TTC549 (cell line): ENCODE measurements at regions not wholly inside any gene's neighbourhood (a gene's known extent, or its start where the extent isn't known, plus 50 kb on each side); places are given as distances from the start of the nearest gene placed in this dataset.
"Not testable (repeated sequence)": the region's sequence is repeated elsewhere in the genome, so short reads cannot be mapped to it uniquely, and the experiment has no call there.

Source experiments
- FAIRE-seq: peaks from 2 replicates; lab custom pipeline; 2012; peaks lifted over from hg19 to GRCh38; lab: Jason Lieb, UNC

DNA sequence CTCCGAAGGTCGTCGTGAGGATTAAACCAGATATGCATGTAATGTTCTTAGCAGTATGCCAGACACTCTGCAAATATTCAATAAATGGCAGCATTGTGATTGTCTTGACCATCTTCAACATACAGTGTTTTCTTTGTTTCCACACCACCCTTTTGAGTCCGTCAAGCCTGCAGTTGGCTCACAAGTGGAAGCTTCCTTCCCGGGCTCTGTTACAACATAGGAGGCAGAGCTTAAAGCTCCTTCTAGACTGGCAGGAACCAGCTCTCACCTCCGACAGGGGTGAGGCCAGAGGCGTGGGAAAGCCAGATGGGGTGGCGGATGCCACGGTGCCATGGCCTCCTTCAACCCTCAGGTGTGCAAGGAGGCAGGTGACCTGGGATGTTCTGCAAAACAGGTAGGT lies 138.3 kb downstream of the FOXL1 start:
- no peak for FAIRE-seq

DNA sequence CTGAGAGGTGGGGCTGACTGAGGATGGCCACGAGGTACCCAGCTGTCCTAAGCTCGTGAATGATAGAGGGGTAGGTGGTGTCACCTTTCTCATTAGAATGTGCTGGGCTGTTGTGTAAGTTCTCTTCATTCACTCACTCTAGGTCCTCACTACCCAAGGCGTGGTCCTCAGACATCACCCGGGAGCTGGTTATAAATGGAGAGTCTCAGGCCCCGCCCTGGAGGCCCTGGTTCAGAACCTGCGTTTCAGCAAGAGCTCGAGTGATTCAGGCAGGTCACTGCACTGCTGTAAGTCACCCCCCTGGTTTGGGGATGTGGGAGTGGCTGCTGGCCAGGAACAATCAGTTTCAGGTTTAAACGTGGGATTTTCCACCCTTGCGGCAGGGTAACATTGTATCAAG lies 139.8 kb downstream of the FOXL1 start:
- FAIRE-seq, result no peak

DNA sequence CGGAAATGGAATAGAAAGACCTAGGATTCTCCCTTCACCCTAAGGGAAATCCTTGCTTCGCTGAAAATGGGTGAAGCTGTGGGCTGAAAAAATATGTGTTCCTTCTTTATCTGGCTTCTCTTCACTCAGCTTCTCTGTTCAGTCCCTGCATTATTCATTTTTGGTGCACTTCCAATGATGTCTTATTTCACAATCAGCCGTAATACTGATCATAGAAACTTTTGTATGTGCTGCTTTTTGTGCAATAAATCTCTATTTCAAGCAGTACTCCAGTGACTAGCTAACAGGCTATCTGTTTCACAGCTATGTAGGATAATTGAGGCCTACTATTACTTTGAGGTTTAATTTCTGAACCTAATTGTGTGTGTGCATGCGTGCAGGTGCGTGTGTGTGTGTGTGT lies 144.6 kb downstream of the FOXL1 start:
- FAIRE-seq, result no peak

DNA sequence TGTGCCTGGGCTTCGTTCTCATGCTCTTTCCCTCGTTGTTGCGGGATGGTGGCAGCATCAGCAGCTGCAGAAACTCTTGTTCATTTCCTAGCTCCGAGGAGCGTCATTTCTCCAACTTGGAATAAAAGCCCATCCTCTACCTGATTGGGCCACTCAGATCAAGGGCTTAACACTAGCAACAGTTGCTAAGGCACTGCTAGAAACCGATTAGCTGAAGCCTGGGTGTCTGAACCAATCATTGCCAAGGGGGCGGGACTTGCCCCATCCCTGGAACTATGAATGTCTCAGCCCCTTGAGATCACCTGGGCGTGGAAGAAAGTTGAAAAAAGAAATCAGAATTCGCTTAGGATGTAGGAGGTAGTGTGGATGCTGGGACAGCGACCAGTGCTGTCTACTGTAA lies 145.3 kb downstream of the FOXL1 start:
- no peak for FAIRE-seq

DNA sequence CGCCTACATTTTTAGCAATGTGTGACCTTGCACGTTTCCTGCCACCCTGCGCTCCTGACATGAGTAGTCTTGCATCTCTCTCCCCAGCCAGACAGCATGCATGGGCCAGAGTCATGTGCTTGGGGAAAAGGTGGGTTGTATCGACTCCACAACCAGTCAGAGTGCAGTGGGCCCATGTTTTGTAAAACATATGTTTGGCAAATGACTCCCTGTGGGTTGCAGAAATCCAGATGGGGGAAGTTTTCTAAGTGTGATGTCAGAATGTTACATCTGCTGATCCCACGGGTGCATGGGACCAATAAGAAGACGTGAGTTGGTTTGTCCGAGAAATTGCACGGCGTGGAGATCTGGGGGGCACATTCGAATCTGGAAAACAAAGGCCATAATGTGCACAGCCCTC lies 147.1 kb downstream of the FOXL1 start:
- no peak for FAIRE-seq

DNA sequence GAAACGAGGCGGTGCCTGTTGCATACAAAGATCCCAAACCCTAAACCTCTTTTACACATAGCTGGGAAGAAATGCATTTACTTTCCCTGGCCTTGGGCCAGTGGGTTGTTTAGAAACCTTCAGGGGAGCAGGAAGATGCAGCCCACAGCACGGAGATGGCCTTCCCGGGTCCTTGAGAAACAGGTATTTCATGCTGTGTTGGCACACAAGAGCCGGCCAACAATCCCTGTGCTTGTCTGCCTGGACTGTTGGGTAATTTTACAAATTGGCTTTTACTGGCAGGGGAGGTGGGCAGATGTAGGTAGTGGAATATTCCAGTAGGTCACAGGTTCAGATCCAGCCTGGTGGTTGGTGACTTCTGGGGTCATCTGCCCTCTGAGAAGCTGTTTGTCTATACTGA lies 148.0 kb downstream of the FOXL1 start:
- no peak for FAIRE-seq

DNA sequence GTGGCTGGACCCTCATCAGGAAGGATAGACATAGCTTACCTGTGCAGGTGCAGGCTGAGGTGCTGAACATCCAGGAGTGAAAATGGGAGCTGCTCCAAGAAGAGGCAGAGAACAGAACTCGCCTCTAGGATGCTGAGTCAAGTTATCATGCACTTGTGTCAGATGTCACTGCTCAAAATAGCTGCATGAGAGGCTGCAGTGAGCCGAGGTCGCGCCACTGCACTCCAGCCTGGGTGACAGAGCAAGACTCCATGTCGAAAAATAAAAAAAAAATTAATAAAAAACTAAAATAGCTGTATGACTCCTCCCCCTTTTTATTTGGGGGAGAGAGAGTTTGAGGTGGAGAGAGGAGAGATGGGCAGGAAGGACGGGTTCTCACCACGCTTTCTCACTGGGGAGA lies 148.8 kb downstream of the FOXL1 start:
- FAIRE-seq, result no peak

DNA sequence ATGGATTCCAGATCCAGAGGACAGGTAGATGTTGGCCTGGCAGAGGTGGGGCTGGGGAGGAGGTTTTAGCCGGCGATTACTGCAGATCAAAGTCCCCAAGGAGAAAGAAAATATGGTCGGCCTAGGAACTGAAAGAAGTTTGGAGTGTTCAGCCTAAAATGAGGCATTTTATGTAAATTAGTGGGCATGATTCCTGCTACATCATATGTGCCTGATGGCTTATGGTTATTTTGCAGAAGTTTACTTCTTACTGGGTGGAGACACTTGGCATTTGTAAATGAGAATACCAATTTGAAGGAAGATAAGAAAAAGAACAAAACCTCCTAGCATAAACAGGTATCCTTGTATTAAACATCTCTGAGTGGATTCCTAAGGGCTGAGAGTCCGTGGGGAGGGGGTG lies 149.3 kb downstream of the FOXL1 start:
- no peak for FAIRE-seq

DNA sequence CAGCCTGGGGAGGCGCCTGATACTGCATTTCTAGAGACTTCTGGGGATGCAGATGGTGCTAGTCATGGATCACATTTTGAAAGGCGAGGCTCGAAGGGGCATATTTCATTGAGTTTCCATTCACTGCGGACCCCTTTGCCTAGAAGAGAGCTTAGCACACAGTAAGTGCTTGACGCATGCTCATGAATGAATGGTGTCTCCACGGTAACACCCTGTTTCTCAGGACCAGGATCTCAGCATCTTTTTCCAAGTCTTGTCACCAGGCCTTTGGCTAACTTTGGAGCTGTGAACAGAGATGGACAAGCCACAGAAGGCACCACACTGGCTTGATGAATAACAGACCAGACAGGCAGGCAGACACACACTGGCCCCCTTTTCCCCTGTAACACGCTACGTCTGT lies 151.3 kb downstream of the FOXL1 start:
- no peak for FAIRE-seq

DNA sequence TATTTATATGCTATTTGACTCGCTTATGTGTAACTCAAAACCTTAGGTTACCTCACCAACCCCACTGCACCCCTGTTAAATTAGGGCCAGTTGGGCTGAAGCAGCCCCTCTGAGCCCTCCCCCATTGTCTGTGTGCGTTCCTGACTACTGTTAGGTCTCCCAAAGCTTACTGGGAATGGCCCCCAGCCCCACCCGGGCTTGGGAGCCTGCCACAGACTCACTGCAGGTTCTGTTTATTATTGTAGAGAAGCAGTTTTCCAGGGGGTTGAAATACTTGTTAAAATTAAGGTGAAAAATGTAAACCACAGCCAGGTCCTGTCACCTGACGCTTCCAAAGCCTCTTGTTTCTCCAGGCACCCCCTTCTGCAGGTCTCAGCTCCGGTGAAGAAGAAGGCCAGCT lies 151.7 kb downstream of the FOXL1 start:
- FAIRE-seq, result no peak

DNA sequence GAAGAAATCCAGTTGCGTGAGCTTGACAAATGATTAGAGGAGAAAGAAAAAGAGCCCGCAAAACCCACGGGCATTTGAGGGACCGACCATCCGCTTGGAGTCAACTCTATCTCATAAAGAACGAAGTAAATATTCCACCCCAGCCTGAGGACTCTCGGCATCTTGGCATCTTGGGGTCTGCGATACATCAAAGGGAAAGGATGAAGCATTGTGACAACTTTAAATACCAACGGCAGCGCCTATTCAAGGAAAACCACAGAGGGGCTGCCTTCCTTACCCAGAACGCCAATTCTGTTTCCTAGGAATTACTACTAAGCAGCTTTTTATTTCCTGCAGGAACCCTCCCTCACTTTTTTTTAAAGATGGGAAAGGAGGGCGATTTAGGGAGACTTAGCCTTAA lies 152.2 kb downstream of the FOXL1 start:
- FAIRE-seq, result no peak

DNA sequence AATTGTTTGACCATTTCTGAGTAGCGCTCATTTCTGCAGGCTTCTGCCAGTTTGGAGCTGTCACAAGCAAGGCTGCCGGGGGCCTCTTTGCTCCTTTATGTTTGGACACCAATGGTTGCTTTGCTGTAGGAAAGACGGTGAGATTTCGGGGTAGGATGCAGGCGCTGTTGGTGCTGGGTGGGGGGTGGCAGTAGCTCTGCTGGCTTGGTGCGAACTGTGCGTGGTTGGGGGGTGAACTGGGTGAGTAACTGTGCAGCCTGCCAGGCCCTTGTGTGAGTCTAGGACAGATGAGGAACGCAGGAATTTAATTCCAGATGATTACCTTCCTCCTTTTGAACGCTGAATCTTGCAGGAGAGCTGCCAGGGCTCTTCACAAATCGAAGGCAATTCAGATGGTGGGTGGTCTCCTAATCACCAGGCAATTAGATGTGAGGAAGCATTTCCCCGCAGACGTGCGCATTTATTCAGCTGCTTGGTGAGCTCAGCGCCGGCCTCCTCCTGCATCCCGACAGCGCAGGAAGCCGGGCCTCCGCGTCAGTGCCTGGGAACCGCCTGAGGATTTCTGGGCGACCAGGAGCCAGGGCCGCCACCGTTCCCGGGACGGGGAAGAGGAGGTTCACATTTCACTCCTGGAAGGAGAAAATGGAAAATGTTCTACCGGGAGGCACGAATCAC lies 154.4 kb downstream of the FOXL1 start:
- no peak for FAIRE-seq

DNA sequence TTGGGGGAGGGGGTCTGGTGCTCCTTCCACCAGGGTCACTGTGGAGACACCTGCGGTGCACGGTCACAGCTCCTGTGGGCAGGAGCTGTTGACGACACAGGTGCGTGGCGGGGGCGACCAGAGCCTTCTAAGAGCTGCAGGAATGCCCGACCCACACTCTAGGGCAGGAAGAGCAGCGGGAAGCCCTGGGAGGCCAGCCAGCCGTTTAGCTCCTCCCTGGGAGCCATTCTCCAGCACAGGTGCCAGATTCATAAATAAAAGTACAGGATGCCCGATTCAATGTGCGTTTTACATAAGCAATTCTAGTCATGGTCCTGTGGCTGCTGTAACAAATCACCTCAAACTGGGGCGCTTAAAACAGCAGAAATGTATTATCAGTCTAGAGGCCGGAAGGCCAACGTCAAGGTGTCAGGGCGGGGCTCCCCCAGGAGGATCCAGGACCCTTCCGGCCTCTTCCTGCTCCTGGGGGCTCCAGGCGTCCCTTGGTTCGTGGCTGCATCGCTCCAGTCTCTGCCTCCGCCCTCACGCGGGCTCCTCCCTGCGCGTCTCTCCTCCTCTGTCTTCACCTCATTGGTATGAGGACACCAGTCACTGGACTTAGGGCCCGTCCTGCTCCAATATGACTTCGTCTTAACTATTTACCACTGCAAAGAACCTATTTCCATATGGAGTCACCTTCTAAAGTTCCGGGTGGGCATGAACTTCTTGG lies 155.4 kb downstream of the FOXL1 start:
- no peak for FAIRE-seq

DNA sequence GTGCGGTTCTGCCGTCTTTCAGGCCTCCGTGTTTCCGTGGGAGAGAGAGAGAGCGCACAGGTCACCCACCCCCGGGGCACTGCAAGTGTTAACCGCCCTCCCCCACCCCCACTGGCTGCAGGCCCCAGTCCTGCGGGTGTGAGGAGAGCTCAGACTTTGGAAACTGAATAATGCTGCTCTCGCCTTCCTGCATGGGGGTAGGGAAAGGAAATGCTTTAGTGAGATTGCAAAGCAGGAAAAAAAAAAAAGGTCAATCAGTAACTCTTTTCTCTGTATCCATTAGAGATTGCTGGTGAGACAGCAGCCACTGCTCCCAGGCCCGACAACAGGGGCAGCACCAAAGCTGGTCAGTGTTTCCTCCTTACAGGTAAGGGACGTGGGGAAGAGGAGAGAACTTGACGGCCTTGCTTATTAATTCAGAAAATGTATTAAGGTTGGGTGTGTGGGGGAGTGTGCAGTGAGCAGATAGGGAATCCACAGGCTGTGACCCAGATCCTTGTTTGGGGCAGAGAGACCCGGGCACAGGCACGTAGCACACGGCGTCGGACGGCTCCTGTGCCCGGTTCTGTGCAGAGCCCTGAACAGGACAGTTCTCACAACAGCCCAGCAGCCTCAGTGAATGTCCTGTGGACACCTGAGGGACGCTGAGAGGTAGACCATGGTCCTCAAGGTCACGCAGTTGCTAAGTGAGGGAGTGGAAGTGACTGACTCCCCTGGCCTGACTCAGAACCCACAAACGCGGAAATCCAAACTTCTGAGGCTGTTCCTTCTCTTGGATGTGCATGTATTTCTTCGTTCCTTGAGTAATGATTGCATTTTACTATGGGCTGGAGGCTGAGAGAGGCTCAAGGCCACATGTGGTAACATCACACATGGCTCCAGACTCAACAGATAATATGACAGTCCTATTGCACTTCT lies 156.5 kb downstream of the FOXL1 start:
- no peak for FAIRE-seq

DNA sequence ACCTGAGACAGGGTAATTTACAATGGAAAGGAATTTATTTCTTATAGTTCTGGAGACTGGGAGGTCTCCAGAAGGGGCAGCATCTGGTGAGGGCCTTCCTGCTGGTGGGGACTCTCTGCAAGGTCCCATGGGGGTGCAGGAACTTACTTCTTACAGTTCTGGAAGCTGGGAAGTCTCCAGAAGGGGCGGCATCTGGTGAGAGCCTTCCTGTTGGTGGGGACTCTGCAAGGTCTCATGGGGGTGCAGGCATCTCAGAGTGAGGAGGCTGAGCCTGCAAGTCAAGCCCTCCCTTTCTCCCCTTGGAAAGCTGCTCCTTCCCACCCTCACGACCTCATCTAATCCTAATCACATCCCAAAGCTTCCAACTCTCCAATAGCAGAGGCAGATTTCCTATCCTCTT lies 157.4 kb downstream of the FOXL1 start:
- FAIRE-seq, result no peak

DNA sequence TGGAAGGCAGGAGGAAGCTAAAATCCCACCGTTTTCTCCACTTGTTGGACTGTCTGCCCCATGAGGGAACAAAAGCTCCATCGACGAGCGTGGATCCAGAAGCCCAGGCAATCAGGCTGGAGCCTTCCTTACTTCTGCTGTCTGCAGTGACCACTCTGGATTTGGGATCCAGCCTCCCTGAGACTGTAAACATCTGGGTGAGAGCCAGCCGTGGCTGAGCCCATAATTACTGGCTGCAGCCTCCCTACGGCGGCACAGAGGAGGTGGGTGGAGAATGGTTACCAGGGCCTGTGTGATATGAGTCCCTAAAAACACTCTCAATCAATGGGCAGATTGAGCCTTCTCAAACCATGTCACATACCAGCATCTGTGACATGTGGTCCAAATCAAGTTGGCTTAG lies 158.2 kb downstream of the FOXL1 start:
- no peak for FAIRE-seq

DNA sequence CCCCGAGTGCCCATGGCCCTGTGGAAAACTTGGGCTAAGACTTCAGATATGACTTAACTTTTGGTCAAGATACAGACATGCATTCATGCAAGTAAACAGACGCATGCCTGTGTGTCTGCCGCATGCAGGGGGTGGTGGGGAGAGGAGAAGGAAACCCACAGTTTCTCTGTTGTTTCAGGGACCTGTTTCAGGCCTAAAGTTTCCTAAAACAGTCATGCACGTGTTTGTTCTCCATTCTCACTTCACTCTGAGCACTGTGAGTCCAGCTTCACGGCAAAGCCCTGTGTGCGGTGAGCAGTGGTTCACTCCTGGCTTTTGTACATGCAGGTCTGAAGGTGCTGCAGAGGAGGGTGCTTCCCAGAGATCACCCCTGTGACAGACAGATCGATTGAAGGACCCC lies 158.7 kb downstream of the FOXL1 start:
- FAIRE-seq, result no peak

DNA sequence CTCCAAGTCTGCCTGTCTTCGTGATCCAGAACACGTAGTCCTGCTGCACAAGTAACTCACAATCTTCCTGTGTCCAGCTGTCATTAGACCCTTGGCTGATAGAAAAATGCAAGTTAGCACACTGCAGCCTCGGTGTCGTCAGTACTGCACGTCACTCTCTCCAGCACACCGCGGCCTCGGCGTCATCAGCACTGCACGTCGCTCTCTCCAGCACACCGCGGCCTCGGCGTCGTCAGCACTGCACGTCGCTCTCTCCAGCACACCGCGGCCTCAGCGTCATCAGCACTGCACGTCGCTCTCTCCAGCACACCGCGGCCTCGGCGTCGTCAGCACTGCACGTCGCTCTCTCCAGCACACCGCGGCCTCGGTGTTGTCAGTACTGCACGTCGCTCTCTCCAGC lies 160.0 kb downstream of the FOXL1 start:
- FAIRE-seq, result not testable (repeated sequence)

DNA sequence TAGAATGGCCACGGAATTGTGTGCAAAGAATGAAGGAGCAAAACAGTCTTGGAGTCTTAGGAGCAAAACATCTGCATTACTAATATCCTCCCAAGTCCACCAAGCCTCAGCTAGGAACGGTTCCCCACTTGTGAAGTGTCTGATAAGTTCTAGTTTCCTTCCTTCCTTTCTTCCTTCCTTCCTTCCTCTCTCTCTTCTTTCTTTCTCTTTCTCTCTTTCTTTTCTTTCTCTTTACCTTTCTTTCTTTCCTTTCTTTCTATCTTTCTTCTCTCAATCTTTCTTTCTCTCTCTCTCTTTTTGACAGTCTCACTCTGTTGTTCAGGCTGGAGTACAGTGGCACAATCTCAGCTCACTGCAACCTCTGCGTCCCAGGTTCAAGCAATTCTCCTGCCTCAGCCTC lies 160.8 kb downstream of the FOXL1 start:
- FAIRE-seq, result no peak

DNA sequence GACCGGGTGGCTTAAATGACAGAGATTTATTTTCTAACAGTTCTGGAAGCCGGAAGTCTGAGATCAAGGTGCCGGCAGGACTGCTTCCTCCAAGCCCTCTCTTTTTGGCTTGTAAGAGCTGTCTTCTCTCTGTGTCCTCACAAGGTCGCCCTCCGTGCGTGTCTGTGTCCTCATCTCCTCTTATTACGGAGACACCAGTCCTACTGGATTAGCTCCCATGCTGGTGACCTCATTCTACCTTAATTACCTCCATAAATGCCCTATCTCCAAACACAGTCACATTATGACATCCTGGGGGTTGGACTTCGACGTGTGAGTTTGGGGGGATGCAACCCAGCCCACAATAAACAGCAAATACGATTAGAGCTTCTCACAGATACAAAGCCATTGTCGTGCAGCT lies 161.5 kb downstream of the FOXL1 start:
- no peak for FAIRE-seq

DNA sequence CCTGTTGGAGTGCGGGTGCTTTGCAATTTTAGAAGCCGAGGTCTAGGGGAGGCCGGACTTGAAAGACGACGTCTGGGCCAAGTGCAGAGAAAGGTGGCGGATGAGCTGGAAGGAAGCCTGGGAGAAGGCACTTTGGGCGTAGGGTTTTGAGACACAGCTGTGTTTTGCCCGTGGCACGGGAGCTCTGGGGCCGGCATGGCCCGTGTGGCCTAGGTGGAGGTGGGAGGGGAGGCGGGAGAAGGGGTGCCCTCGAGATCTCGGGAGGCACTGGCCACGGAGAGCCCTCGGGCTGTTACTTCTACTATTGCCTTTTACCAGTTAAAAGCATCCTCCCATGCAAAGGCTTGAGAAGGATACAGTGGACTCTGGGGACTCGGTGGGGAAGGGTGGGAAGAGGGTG lies 161.9 kb downstream of the FOXL1 start:
- no peak for FAIRE-seq

DNA sequence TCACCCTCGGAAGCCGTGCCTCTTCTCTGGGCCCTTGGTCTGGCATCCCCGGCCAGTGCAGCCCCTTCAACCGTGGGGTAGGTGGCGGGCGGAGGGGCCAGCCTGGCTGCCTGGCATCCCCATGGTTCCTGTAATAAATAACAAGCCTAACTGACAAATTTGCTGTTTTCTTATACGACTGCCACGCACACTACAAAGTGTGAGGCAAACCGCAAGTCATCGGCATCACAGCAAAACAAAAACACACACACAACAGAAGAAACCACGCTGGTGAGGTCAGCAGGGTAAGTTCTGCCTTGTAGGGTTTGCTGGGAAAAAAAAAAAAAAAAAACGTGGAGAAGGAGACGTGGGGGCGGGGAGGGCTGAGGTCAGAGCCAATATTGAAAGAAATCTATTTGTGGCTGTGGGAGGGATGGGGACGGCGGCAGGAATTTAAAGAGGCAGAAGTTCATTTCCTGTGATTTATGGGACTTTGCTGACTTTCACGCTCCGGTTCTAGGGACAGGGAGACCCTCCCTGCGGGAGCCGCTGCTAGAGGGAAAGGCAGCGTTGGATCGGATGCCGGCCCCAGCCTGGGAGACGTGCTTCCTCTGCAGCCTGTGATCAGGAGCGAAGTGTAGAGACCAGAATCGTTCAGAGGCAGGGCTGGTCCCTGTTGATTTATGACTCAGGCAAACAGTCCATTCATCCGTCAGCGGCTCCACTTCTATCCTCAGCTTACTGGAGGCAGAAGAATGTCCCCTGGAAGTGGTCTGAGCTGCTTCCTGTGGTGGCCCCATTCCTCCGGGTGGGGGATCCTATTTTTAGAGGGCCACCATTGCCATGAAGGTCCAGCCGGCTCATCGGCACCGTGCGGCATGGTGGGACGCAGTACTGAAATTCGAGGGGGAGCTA lies 162.8 kb downstream of the FOXL1 start:
- FAIRE-seq, result no peak
